ENCODE measurements at regions not wholly inside any gene's neighbourhood (a gene's known extent, or its start where the extent isn't known, plus 50 kb on each side); places are given as distances from the start of the nearest gene placed in this dataset.

GRCh38 chr9:135350003-135350315 lies 129.6 kb upstream of the PPP1R26 start:
- Histone ChIP-seq H3K9me3 (ENCODE audit: insufficient read depth, low read depth, low read length) (no peaks in the 10 kb centered on the region), H2AFZ (ENCODE audit: low read length) (no peak overlapping the region), H3K27me3 (ENCODE audit: insufficient read depth, low read length, poor library complexity, severe bottlenecking) (no peaks in the 10 kb centered on the region), H3F3A (ENCODE audit: low read depth) (no peaks in the 10 kb centered on the region), H4K20me1 (ENCODE audit: insufficient read depth, low read length, poor library complexity, severe bottlenecking) (no peaks in the 10 kb centered on the region), H3K36me3 (ENCODE audit: insufficient read depth, low read length) (no peaks in the 10 kb centered on the region), H3K4me3 (ENCODE audit: low read length, poor library complexity, severe bottlenecking) (no peak overlapping the region), H3K4me1 (ENCODE audit: insufficient read depth, low read length, poor library complexity, severe bottlenecking) (no peaks in the 10 kb centered on the region), H3K4me2 (ENCODE audit: low read depth, low read length, poor library complexity, severe bottlenecking) (no peak overlapping the region), H3K9me2 (replicated peaks; ENCODE audit: low read depth, low read length) (no peaks in the 10 kb centered on the region), H3K9ac (ENCODE audit: low read depth, low read length, poor library complexity, severe bottlenecking) (no peak overlapping the region), H3K79me2 (ENCODE audit: insufficient read depth, low read length) (no peaks in the 10 kb centered on the region)
- TF ChIP-seq EZH2phosphoT487 (IDR thresholded peaks at IDR 0.05; ENCODE audit: borderline replicate concordance) = no peak
- TF ChIP-seq CTCF (conservative IDR thresholded peaks at IDR 0.05; ENCODE audit: low read length) = no peak

- H3K9me2 ChIP-seq (replicated peaks; ENCODE audit: low read depth, low read length) = no peaks in the 10 kb centered on the region
- H3K36me3 ChIP-seq (ENCODE audit: insufficient read depth, low read length) = no peaks in the 10 kb centered on the region
- no peak overlapping the region for H3K4me2 ChIP-seq (ENCODE audit: low read depth, low read length, poor library complexity, severe bottlenecking)
- H3K79me2 ChIP-seq (ENCODE audit: insufficient read depth, low read length) = no peaks in the 10 kb centered on the region
- no peak for TF ChIP-seq CTCF (conservative IDR thresholded peaks at IDR 0.05; ENCODE audit: low read length)
- TF ChIP-seq EZH2phosphoT487 (IDR thresholded peaks at IDR 0.05; ENCODE audit: borderline replicate concordance) = no peak
- H3K9ac ChIP-seq (ENCODE audit: low read depth, low read length, poor library complexity, severe bottlenecking) = no peak overlapping the region
- H2AFZ ChIP-seq (ENCODE audit: low read length) = no peak overlapping the region
- H3K27me3 ChIP-seq (ENCODE audit: insufficient read depth, low read length, poor library complexity, severe bottlenecking) = no peaks in the 10 kb centered on the region
- no peaks in the 10 kb centered on the region; the same call in 1 of the 2 replicates for H3K9me3 ChIP-seq (ENCODE audit: insufficient read depth, low read depth, low read length)
- no peak overlapping the region for H3K4me3 ChIP-seq (ENCODE audit: low read length, poor library complexity, severe bottlenecking)
- H3K4me1 ChIP-seq (ENCODE audit: insufficient read depth, low read length, poor library complexity, severe bottlenecking) = no peaks in the 10 kb centered on the region
- H4K20me1 ChIP-seq (ENCODE audit: insufficient read depth, low read length, poor library complexity, severe bottlenecking) = no peaks in the 10 kb centered on the region
- H3F3A ChIP-seq (ENCODE audit: low read depth) = no peaks in the 10 kb centered on the region
Measured at GRCh38 chr9:135353935-135354334, 125.6 kb upstream of the PPP1R26 start.

- TF ChIP-seq CTCF (conservative IDR thresholded peaks at IDR 0.05; ENCODE audit: low read length) (no peak), EZH2phosphoT487 (IDR thresholded peaks at IDR 0.05; ENCODE audit: borderline replicate concordance) (no peak)
- H3K4me2 ChIP-seq (ENCODE audit: low read depth, low read length, poor library complexity, severe bottlenecking) = no peak overlapping the region
- no peaks in the 10 kb centered on the region for H3K79me2 ChIP-seq (ENCODE audit: insufficient read depth, low read length)
Measured at GRCh38 chr9:135355521-135356011, 124.0 kb upstream of the PPP1R26 start.

More at GRCh38 chr9:135355521-135356011, 124.0 kb upstream of the PPP1R26 start:
- no peaks in the 10 kb centered on the region for H3K27me3 ChIP-seq (ENCODE audit: insufficient read depth, low read length, poor library complexity, severe bottlenecking)
- H3K9me3 ChIP-seq (ENCODE audit: insufficient read depth, low read depth, low read length) = no peaks in the 10 kb centered on the region; the same call in 1 of the 2 replicates
- no peak overlapping the region for H2AFZ ChIP-seq (ENCODE audit: low read length)
- H4K20me1 ChIP-seq (ENCODE audit: insufficient read depth, low read length, poor library complexity, severe bottlenecking) = no peaks in the 10 kb centered on the region
- H3K9ac ChIP-seq (ENCODE audit: low read depth, low read length, poor library complexity, severe bottlenecking) = no peak overlapping the region
- H3K9me2 ChIP-seq (replicated peaks; ENCODE audit: low read depth, low read length) = no peaks in the 10 kb centered on the region
- H3K36me3 ChIP-seq (ENCODE audit: insufficient read depth, low read length) = no peaks in the 10 kb centered on the region
- H3K4me3 ChIP-seq (ENCODE audit: low read length, poor library complexity, severe bottlenecking) = no peak overlapping the region
- H3F3A ChIP-seq (ENCODE audit: low read depth) = no peaks in the 10 kb centered on the region
- H3K4me1 ChIP-seq (ENCODE audit: insufficient read depth, low read length, poor library complexity, severe bottlenecking) = no peaks in the 10 kb centered on the region

Data from Loucy (cell line).